Keratinocyte (primary cell): ENCODE measurements at regions not wholly inside any gene's neighbourhood (a gene's known extent, or its start where the extent isn't known, plus 50 kb on each side); places are given as distances from the start of the nearest gene placed in this dataset.

Experiments
- DNase-seq: peaks from one replicate; pipeline ENCODE4 v3.0.0-alpha.2; 2011; ENCODE audit warnings: low read depth, missing footprints, low spot score
- FAIRE-seq: peaks from 2 replicates; lab custom pipeline; 2011; peaks lifted over from hg19 to GRCh38; lab: Jason Lieb, UNC
- H2AFZ ChIP-seq: 2 replicates; pipeline ENCODE4 v1.6.0; 2012; ENCODE audit warnings: low read length, control low read depth, inconsistent platforms; ENCODE audit not compliant: control insufficient read depth
- H3K27ac ChIP-seq: 2 replicates; pipeline ENCODE4 v1.5.1; 2011; ENCODE audit warnings: low read length; ENCODE audit not compliant: control insufficient read depth, insufficient read depth
- H3K27me3 ChIP-seq: 3 replicates; pipeline ENCODE4 v1.6.0; 2011; ENCODE audit warnings: low read length; ENCODE audit not compliant: control insufficient read depth, insufficient read depth; ENCODE audit errors: extremely low read depth
- H3K36me3 ChIP-seq, 2 experiments: 2 replicates in 1 of 2; 3 replicates in 1 of 2; pipeline ENCODE4 v1.5.1; 2011; ENCODE audit warnings: low read length in 2 of 2, mild to moderate bottlenecking in 1 of 2; ENCODE audit not compliant: control insufficient read depth in 2 of 2, insufficient read depth in 2 of 2; ENCODE audit errors: extremely low read depth in 1 of 2
- H3K4me1 ChIP-seq: 3 replicates; pipeline ENCODE4 v1.5.1; 2011; ENCODE audit warnings: low read length; ENCODE audit not compliant: control insufficient read depth, insufficient read depth; ENCODE audit errors: extremely low read depth
- H3K4me2 ChIP-seq: 3 replicates; pipeline ENCODE4 v1.6.0; 2011; ENCODE audit warnings: low read depth, low read length; ENCODE audit not compliant: control insufficient read depth, insufficient read depth; ENCODE audit errors: extremely low read depth
- H3K4me3 ChIP-seq, 3 experiments: fragments of 200-600 bp in 1 of 3; sonication (generic) in 1 of 3; 2 replicates in 2 of 3; 3 replicates in 1 of 3; pipeline ENCODE4 v1.5.1; 2011 to 2016; ENCODE audit warnings: low read length in 3 of 3, mild to moderate bottlenecking in 3 of 3, control low read depth in 2 of 3, inconsistent platforms in 1 of 3, low read depth in 1 of 3, mixed read lengths in 1 of 3, mixed run types in 1 of 3, moderate library complexity in 1 of 3; ENCODE audit not compliant: control insufficient read depth in 2 of 3, insufficient read depth in 2 of 3; ENCODE audit errors: extremely low read depth in 1 of 3
- H3K79me2 ChIP-seq: 2 replicates; pipeline ENCODE4 v1.6.0; 2012; ENCODE audit warnings: low read length; ENCODE audit not compliant: control insufficient read depth, insufficient read depth
- H3K9ac ChIP-seq: 3 replicates; pipeline ENCODE4 v1.6.0; 2011; ENCODE audit warnings: low read length; ENCODE audit not compliant: control insufficient read depth, insufficient read depth; ENCODE audit errors: extremely low read depth
- H3K9me1 ChIP-seq: 3 replicates; pipeline ENCODE4 v1.6.0; 2011; ENCODE audit warnings: low read length; ENCODE audit not compliant: control insufficient read depth, insufficient read depth; ENCODE audit errors: extremely low read depth
- H3K9me3 ChIP-seq: 2 replicates; pipeline ENCODE4 v1.5.1; 2012; ENCODE audit warnings: low read depth, low read length; ENCODE audit not compliant: control insufficient read depth
- H4K20me1 ChIP-seq: 3 replicates; pipeline ENCODE4 v1.6.0; 2011; ENCODE audit warnings: low read length; ENCODE audit not compliant: control insufficient read depth, insufficient read depth; ENCODE audit errors: extremely low read depth
- CTCF ChIP-seq, 3 experiments: IDR thresholded peaks in 1 of 3; conservative IDR thresholded peaks in 1 of 3; optimal IDR thresholded peaks in 1 of 3; 2 replicates in 2 of 3; 3 replicates in 1 of 3; pipeline versions ENCODE3 to v1.5.1; 2011; ENCODE audit warnings: low read length in 3 of 3, mild to moderate bottlenecking in 3 of 3, moderate library complexity in 2 of 3, control low read depth in 1 of 3, inconsistent platforms in 1 of 3; ENCODE audit not compliant: insufficient read depth in 2 of 3; ENCODE audit errors: extremely low read depth in 1 of 3
- EZH2 ChIP-seq: IDR thresholded peaks from one replicate; pipeline ENCODE4 v1.6.1; 2012; ENCODE audit warnings: inconsistent platforms, mild to moderate bottlenecking, low read length, moderate library complexity
- dilution Hi-C: fragments of 300-500 bp; cut with MboI; formaldehyde crosslinking; loops from one replicate; pipeline ENCODE4 v1.7.0; 2020; ENCODE audit warnings: low sequenced_read_pairs; ENCODE audit not compliant: extremely low pct_ligation_motif_present

GRCh38 chr4:188812644-188813043 lies 673.4 kb downstream of the TRIML1 start:
- no peaks in the 10 kb centered on the region for H3K27me3 ChIP-seq
- no peaks in the 10 kb centered on the region for H3K36me3 ChIP-seq
- DNase-seq (no peak), FAIRE-seq (no peak)
- H3K4me3 ChIP-seq, result no peak overlapping the region
- no peaks in the 10 kb centered on the region for H3K79me2 ChIP-seq
- no peaks in the 10 kb centered on the region for H3K4me1 ChIP-seq
- no peak overlapping the region for H3K9ac ChIP-seq
- H3K9me3 ChIP-seq, result no peaks in the 10 kb centered on the region
- no peak overlapping the region for H3K4me2 ChIP-seq
- no peaks in the 10 kb centered on the region for H3K9me1 ChIP-seq
- no peaks in the 10 kb centered on the region for H4K20me1 ChIP-seq
- no peak overlapping the region for H2AFZ ChIP-seq
- no peak for TF ChIP-seq EZH2
- no peak for TF ChIP-seq CTCF (optimal IDR thresholded peaks at IDR 0.05 in 1 of 3, IDR thresholded peaks at IDR 0.05 in 1 of 3, conservative IDR thresholded peaks at IDR 0.05 in 1 of 3; ENCODE audit: extremely low read depth in 1 of 3, insufficient read depth in 2 of 3, low read length in 3 of 3)
- H3K27ac ChIP-seq, result no peak overlapping the region
- dilution Hi-C loops, result no loop called here

GRCh38 chr4:188818300-188818699 lies 679.1 kb downstream of the TRIML1 start:
- H2AFZ ChIP-seq, result no peak overlapping the region
- no peaks in the 10 kb centered on the region for H3K36me3 ChIP-seq
- dilution Hi-C loops, result no loop called here
- DNase-seq (no peak), FAIRE-seq (no peak)
- H3K79me2 ChIP-seq, result no peaks in the 10 kb centered on the region
- H3K27ac ChIP-seq, result no peak overlapping the region
- H3K4me3 ChIP-seq, result no peak overlapping the region
- no peak overlapping the region for H3K9ac ChIP-seq
- TF ChIP-seq EZH2, result no peak
- no peak for TF ChIP-seq CTCF (optimal IDR thresholded peaks at IDR 0.05 in 1 of 3, IDR thresholded peaks at IDR 0.05 in 1 of 3, conservative IDR thresholded peaks at IDR 0.05 in 1 of 3; ENCODE audit: extremely low read depth in 1 of 3, insufficient read depth in 2 of 3, low read length in 3 of 3)
- no peaks in the 10 kb centered on the region for H3K9me1 ChIP-seq
- H3K4me1 ChIP-seq, result no peaks in the 10 kb centered on the region
- no peaks in the 10 kb centered on the region for H4K20me1 ChIP-seq
- no peaks in the 10 kb centered on the region for H3K27me3 ChIP-seq
- peaks cover 5% of the 10 kb centered on the region for H3K9me3 ChIP-seq
- no peak overlapping the region for H3K4me2 ChIP-seq
